Spleen (tissue), 11 donors: ENCODE measurements at regions not wholly inside any gene's neighbourhood (a gene's known extent, or its start where the extent isn't known, plus 50 kb on each side); places are given as distances from the start of the nearest gene placed in this dataset.
"Not testable (repeated sequence)": the region's sequence is repeated elsewhere in the genome, so short reads cannot be mapped to it uniquely, and the experiment has no call there.

Source experiments
- DNase-seq: peaks from one replicate; pipeline ENCODE4 v3.0.0-alpha.2; 2020
- H3K27ac ChIP-seq, 8 donors: fragments of 200-600 bp; sonication (generic) in 7 of 8; 1 replicate in 4 of 8; 2 replicates in 4 of 8; pipeline versions ENCODE4 v1.5.0 to v1.8.0; 2016 to 2021; ENCODE audit warnings: inconsistent platforms in 4 of 8, mild to moderate bottlenecking in 4 of 8, moderate library complexity in 1 of 8
- H3K27me3 ChIP-seq, 7 donors: fragments of 200-600 bp; sonication (generic) in 6 of 7; replicated peaks in 1 of 7; 1 replicate in 4 of 7; 2 replicates in 3 of 7; pipeline versions ENCODE4 v1.5.0 to v1.8.0; 2016 to 2021; ENCODE audit warnings: inconsistent platforms in 3 of 7, mild to moderate bottlenecking in 1 of 7
- H3K36me3 ChIP-seq, 6 donors: fragments of 200-600 bp; sonication (generic) in 5 of 6; 1 replicate in 4 of 6; 2 replicates in 2 of 6; pipeline versions ENCODE4 v1.5.0 to v1.8.0; 2016 to 2021; ENCODE audit warnings: inconsistent platforms in 2 of 6
- H3K4me1 ChIP-seq, 6 donors: fragments of 200-600 bp; sonication (generic) in 5 of 6; 1 replicate in 3 of 6; 2 replicates in 3 of 6; pipeline versions ENCODE4 v1.5.0 to v1.8.0; 2016 to 2021; ENCODE audit warnings: inconsistent platforms in 3 of 6
- H3K4me3 ChIP-seq, 8 donors: fragments of 200-600 bp; sonication (generic) in 7 of 8; 1 replicate in 4 of 8; 2 replicates in 4 of 8; pipeline versions ENCODE4 v1.5.0 to v1.8.0; 2016 to 2021; ENCODE audit warnings: inconsistent platforms in 4 of 8, mild to moderate bottlenecking in 4 of 8, moderate library complexity in 2 of 8
- H3K9me3 ChIP-seq, 8 donors: fragments of 200-600 bp; sonication (generic) in 7 of 8; 1 replicate in 4 of 8; 2 replicates in 4 of 8; pipeline versions ENCODE4 v1.5.0 to v1.8.0; 2016 to 2021; ENCODE audit warnings: inconsistent platforms in 4 of 8
- POLR2A ChIP-seq, 3 donors: fragments of 450-650 bp; IDR thresholded peaks; one replicate each; pipeline ENCODE4 v1.5.1; 2017; ENCODE audit warnings: antibody characterized with exemption in 3 of 3, mild to moderate bottlenecking in 1 of 3
- POLR2AphosphoS5 ChIP-seq, 3 donors: sonication (generic); formaldehyde crosslinking; IDR thresholded peaks; one replicate each; pipeline ENCODE4 v1.5.1; 2017; ENCODE audit warnings: antibody characterized with exemption in 3 of 3
- WGBS, 5 donors: extraction: QIAGEN DNeasy Blood & Tissue Kit in 3 of 5; methylation state at CpG; one replicate each; pipeline versions ENCODE4 v1.1.5 to v1.1.7; 2013 to 2018; 5-methylcytosine and 5-hydroxymethylcytosine counted together
- intact Hi-C: fragments of 100-400 bp; cut with DNase I; formaldehyde crosslinking; loops from one replicate; pipeline ENCODE4 v1.15.0; 2023; ENCODE audit warnings: low total_unique reads
- TF ChIP-seq, protein P1 (sequence below), 11 experiments: fragments of 200-600 bp in 7 of 11; fragments of 450-650 bp in 4 of 11; sonication (generic) in 4 of 11; IDR thresholded peaks in 8 of 11; conservative IDR thresholded peaks in 3 of 11; 1 replicate in 7 of 11; 2 replicates in 4 of 11; pipeline versions ENCODE4 v1.4.0 to v1.8.0; 2016 to 2021; ENCODE audit warnings: antibody characterized with exemption in 11 of 11, inconsistent platforms in 4 of 11, mild to moderate bottlenecking in 1 of 11
- donor health status: healthy with polysubstance abuse.
- donor health status: DM: no; HTN: no; CAD: no; lungs with moderate emphysema.
- donor health status: DM: no; HTN: no; CAD: no.
- donor health status: Bipolar disorder and iron deficiency.
- donor health status: healthy.
- donor health status: DM: no; HTN: no; CAD: no.
- donor health status: DM: yes; HTN: yes; CAD: no.

DNA sequence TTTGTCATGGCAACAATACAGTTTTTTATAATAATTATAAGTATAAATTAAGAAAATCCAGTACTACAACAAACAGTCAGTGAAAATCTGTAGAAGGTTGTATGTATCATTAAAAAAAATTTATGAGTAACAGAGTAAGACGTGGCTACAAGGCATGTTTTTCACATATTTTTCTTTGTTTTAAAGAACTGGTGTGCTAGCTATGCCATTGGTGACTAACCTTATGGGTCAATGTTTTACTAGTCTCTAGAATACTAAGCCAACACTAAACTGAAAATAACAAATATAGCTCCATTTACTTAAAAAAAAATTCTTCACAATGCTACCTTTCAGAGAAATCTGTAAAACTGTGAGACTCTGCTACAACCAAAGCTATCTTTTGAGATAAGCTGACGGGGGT lies 261.5 kb downstream of the ADGRL2 start:
- DNase-seq = no peak
- Histone ChIP-seq H3K27ac (no peak overlapping the region), H3K4me3 (no peak overlapping the region), H3K36me3 (no peaks in the 10 kb centered on the region), H3K4me1 (no peaks in the 10 kb centered on the region), H3K27me3 (no peaks in the 10 kb centered on the region), H3K9me3 (no peaks in the 10 kb centered on the region)
- TF ChIP-seq POLR2A (IDR thresholded peaks at IDR 0.05) (no peak), POLR2AphosphoS5 (IDR thresholded peaks at IDR 0.05) (no peak)
- TF ChIP-seq, protein P1, sequence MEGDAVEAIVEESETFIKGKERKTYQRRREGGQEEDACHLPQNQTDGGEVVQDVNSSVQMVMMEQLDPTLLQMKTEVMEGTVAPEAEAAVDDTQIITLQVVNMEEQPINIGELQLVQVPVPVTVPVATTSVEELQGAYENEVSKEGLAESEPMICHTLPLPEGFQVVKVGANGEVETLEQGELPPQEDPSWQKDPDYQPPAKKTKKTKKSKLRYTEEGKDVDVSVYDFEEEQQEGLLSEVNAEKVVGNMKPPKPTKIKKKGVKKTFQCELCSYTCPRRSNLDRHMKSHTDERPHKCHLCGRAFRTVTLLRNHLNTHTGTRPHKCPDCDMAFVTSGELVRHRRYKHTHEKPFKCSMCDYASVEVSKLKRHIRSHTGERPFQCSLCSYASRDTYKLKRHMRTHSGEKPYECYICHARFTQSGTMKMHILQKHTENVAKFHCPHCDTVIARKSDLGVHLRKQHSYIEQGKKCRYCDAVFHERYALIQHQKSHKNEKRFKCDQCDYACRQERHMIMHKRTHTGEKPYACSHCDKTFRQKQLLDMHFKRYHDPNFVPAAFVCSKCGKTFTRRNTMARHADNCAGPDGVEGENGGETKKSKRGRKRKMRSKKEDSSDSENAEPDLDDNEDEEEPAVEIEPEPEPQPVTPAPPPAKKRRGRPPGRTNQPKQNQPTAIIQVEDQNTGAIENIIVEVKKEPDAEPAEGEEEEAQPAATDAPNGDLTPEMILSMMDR (IDR thresholded peaks at IDR 0.05 in 8 of 11, conservative IDR thresholded peaks at IDR 0.05 in 3 of 11) = no peak
- 74 to 83% (median 77%) methylated on average over 2 of the region's 2 CpGs for WGBS, 5 donors
- intact Hi-C loops = no loop called here

DNA sequence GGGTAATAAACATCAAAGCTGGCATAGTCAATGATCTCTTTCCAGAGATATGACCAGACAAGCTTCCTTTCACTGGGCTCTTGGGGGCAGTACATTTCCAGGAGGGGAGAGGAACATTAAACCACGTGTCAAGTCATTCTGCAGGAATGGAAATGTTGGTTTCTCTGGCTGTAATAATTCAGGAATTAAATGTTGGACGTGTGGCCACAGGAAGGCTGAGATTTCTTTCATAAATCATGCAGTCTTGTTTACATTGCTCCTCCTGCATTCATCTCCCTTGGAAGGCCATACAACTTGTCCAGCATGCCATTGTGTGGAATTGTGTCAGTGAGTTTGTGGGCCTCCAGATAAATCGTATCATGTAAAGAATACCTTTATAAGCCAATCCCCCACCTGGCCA lies 259.2 kb downstream of the ADGRL2 start:
- TF ChIP-seq POLR2A (IDR thresholded peaks at IDR 0.05) (no peak), POLR2AphosphoS5 (IDR thresholded peaks at IDR 0.05) (no peak)
- TF ChIP-seq, protein P1 (IDR thresholded peaks at IDR 0.05 in 8 of 11, conservative IDR thresholded peaks at IDR 0.05 in 3 of 11) = no peak
- no peaks in the 10 kb centered on the region for H3K36me3 ChIP-seq
- no peaks in the 10 kb centered on the region for H3K4me1 ChIP-seq
- 23 to 41% (median 32%) methylated on average over 3 of the region's 3 CpGs for WGBS, 5 donors
- no peak overlapping the region for H3K27ac ChIP-seq
- intact Hi-C loops = no loop called here
- DNase-seq = no peak
- H3K4me3 ChIP-seq = no peak overlapping the region
- no peaks in the 10 kb centered on the region for H3K27me3 ChIP-seq
- H3K9me3 ChIP-seq = peaks cover 0 to 10% (median 1%) of the 10 kb centered on the region in 8 donors

DNA sequence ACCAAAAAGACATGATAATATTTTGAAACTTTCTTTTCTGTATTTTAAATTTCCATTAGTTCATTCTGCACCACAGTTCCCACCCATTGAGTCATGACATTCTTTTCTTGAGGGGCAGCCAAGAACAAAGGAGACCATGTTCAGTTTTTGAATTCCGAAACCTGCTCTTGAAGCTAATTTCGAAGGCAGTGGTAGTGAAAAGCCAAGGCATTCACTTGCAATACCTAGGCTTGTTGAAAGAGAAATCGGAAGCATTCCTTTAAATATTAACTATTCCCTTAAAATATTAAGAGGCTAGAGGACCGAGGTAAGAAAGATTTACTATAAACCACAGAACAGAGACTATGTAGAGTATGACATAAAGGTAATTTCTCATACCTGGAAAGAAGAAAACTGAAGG lies 256.3 kb downstream of the ADGRL2 start:
- TF ChIP-seq, protein P1 (IDR thresholded peaks at IDR 0.05 in 8 of 11, conservative IDR thresholded peaks at IDR 0.05 in 3 of 11) = no peak
- TF ChIP-seq POLR2A (IDR thresholded peaks at IDR 0.05) = no peak
- no peak for TF ChIP-seq POLR2AphosphoS5 (IDR thresholded peaks at IDR 0.05)
- intact Hi-C loops = no loop called here
- DNase-seq = no peak

DNA sequence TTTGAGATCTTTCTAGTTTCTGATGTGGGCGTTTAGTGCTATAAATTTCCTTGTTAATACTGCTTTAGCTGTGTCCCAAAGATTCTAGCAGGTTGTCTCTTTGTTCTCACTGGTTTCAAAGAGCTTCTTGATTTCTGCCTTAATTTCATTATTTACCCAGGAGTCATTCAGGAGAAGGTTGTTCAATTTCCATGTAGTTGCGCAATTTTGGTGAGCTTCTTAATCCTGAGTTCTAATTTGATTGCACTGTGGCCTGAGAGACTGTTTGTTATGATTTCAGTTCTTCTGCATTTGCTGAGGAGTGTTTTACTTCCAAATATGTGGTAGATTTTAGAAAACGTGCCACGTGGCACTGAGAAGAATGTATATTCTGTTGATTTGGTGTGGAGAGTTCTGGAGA lies 254.6 kb downstream of the ADGRL2 start:
- H3K4me1 ChIP-seq, H3K27me3 ChIP-seq, DNase-seq, H3K4me3 ChIP-seq, H3K36me3 ChIP-seq, intact Hi-C loops, H3K27ac ChIP-seq: not testable (repeated sequence)
- peaks cover 0 to 10% (median 2%) of the 10 kb centered on the region in 8 donors for H3K9me3 ChIP-seq
- 80 to 95% (median 85%) methylated on average over 4 of the region's 4 CpGs for WGBS, 5 donors

More for the DNA sequence above, 256.3 kb downstream of the ADGRL2 start:
- Histone ChIP-seq H3K4me1 (no peaks in the 10 kb centered on the region), H3K9me3 (peaks cover 0 to 10% (median 2%) of the 10 kb centered on the region in 8 donors), H3K4me3 (no peak overlapping the region), H3K36me3 (no peaks in the 10 kb centered on the region), H3K27me3 (no peaks in the 10 kb centered on the region), H3K27ac (no peak overlapping the region)
- 81 to 93% (median 89%) methylated on average over 4 of the region's 4 CpGs for WGBS, 5 donors

DNA sequence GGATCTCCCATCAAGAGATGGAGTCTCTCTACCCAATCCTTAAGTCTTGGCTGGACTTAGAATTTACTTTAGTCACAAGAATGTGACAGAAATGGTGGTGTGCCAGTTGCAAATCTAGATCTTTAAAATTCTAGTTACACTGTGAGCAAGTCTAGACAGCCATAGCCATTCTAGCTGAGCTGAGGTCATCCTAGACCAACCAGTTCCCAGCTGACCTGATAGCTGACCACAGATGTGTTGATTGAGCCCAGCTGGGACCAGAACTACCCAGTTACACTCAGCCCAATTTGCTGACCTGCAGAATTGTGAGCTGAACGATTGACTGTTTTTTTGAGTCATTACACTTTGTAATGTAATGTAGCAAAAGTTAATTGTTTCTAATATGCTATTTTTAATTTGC lies 251.8 kb downstream of the ADGRL2 start:
- WGBS, 5 donors = 67 to 86% (median 83%) methylated on average over 1 of the region's 1 CpG
- no peak overlapping the region for H3K27ac ChIP-seq
- TF ChIP-seq, protein P1 (IDR thresholded peaks at IDR 0.05 in 8 of 11, conservative IDR thresholded peaks at IDR 0.05 in 3 of 11) = no peak
- no peak for TF ChIP-seq POLR2AphosphoS5 (IDR thresholded peaks at IDR 0.05)
- no peak for TF ChIP-seq POLR2A (IDR thresholded peaks at IDR 0.05)
- DNase-seq = no peak
- H3K36me3 ChIP-seq = no peaks in the 10 kb centered on the region
- peaks cover 0 to 10% (median 2%) of the 10 kb centered on the region in 8 donors for H3K9me3 ChIP-seq
- H3K4me3 ChIP-seq = no peak overlapping the region
- intact Hi-C loops = no loop called here
- H3K27me3 ChIP-seq = no peaks in the 10 kb centered on the region
- no peaks in the 10 kb centered on the region for H3K4me1 ChIP-seq
